ENCODE measurements at regions not wholly inside any gene's neighbourhood (a gene's known extent, or its start where the extent isn't known, plus 50 kb on each side); places are given as distances from the start of the nearest gene placed in this dataset.

- H3K4me1 ChIP-seq, result no peaks in the 10 kb centered on the region
- no peak for DNase-seq
- no peaks in the 10 kb centered on the region for H3K9me3 ChIP-seq
- no peak for FAIRE-seq
- no peak overlapping the region for H3K27ac ChIP-seq
- intact Hi-C loops (cut with DNase I), result no loop called here
- H3K4me3 ChIP-seq, result no peak overlapping the region
- WGBS, 2 donors, result 77 to 88% methylated on average over 1 of the region's 1 CpG
- no peak for TF ChIP-seq CTCF (IDR thresholded peaks at IDR 0.05)
- H3K36me3 ChIP-seq, result no peaks in the 10 kb centered on the region
- ATAC-seq, result no peak
- H3K27me3 ChIP-seq, result no peaks in the 10 kb centered on the region
These were observed 273.3 kb upstream of the LRIG3 start for GRCh38 chr12:59193476-59194050.

- Histone ChIP-seq H3K27me3 (no peaks in the 10 kb centered on the region), H3K4me3 (no peak overlapping the region), H3K36me3 (no peaks in the 10 kb centered on the region), H3K4me1 (no peaks in the 10 kb centered on the region), H3K9me3 (no peaks in the 10 kb centered on the region), H3K27ac (no peak overlapping the region)
- no peak for DNase-seq
- no peak for TF ChIP-seq CTCF (IDR thresholded peaks at IDR 0.05)
- 56 to 60% methylated on average over 1 of the region's 1 CpG for WGBS, 2 donors
- no peak for FAIRE-seq
- intact Hi-C loops (cut with DNase I), result no loop called here
- no peak for ATAC-seq
These were observed 271.1 kb upstream of the LRIG3 start for GRCh38 chr12:59191372-59191771.

DNA sequence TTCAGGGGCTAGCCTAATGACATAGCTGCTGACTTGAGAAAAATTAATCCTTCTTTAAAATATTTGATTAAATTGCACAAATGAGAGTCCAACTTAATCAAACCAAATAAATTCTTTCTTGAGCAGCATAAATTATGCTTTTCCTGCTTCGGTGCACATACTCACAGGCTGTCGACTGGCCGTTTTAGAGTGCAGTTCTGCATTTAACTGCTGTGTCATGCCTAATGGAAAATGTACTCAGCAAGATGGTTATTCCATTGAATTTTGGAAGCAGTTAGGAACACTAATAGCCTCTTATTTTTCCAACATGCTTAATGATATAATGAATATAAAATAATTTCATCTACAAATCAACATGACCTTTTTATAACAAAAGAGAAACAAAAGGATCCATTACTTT, 266.1 kb upstream of the LRIG3 start:
- no peak for DNase-seq
- no peak for ATAC-seq
- H3K36me3 ChIP-seq, result no peaks in the 10 kb centered on the region
- no peak for FAIRE-seq
- H3K4me3 ChIP-seq, result no peak overlapping the region
- intact Hi-C loops (cut with DNase I), result no loop called here
- no peaks in the 10 kb centered on the region for H3K27me3 ChIP-seq
- no peaks in the 10 kb centered on the region for H3K4me1 ChIP-seq
- H3K9me3 ChIP-seq, result no peaks in the 10 kb centered on the region
- TF ChIP-seq CTCF (IDR thresholded peaks at IDR 0.05), result no peak
- no peak overlapping the region for H3K27ac ChIP-seq
- WGBS, 2 donors, result 51 to 60% methylated on average over 3 of the region's 3 CpGs

- intact Hi-C loops (cut with DNase I), result no loop called here
- Histone ChIP-seq H3K27ac (no peak overlapping the region), H3K27me3 (no peaks in the 10 kb centered on the region), H3K9me3 (no peaks in the 10 kb centered on the region), H3K4me3 (no peak overlapping the region), H3K4me1 (no peaks in the 10 kb centered on the region), H3K36me3 (no peaks in the 10 kb centered on the region)
- no peak for DNase-seq
- WGBS, 2 donors, result 74 to 80% methylated on average over 4 of the region's 4 CpGs
- no peak for FAIRE-seq
- TF ChIP-seq CTCF (IDR thresholded peaks at IDR 0.05), result no peak
- no peak for ATAC-seq
These were observed 265.0 kb upstream of the LRIG3 start for GRCh38 chr12:59185295-59185694.

- FAIRE-seq (no peak), DNase-seq (no peak), ATAC-seq (no peak)
- no peaks in the 10 kb centered on the region for H3K27me3 ChIP-seq
- no peaks in the 10 kb centered on the region for H3K9me3 ChIP-seq
- H3K27ac ChIP-seq, result no peak overlapping the region
- no peaks in the 10 kb centered on the region for H3K4me1 ChIP-seq
- TF ChIP-seq CTCF (IDR thresholded peaks at IDR 0.05), result no peak
- intact Hi-C loops (cut with DNase I), result no loop called here
- H3K4me3 ChIP-seq, result no peak overlapping the region
- WGBS, 2 donors, result 71 to 86% methylated on average over 3 of the region's 3 CpGs
- no peaks in the 10 kb centered on the region for H3K36me3 ChIP-seq
These were observed 262.6 kb upstream of the LRIG3 start for GRCh38 chr12:59182658-59183455.

Data from pancreas (tissue), 10 donors.